ENCODE measurements at regions not wholly inside any gene's neighbourhood (a gene's known extent, or its start where the extent isn't known, plus 50 kb on each side); places are given as distances from the start of the nearest gene placed in this dataset.

DNA sequence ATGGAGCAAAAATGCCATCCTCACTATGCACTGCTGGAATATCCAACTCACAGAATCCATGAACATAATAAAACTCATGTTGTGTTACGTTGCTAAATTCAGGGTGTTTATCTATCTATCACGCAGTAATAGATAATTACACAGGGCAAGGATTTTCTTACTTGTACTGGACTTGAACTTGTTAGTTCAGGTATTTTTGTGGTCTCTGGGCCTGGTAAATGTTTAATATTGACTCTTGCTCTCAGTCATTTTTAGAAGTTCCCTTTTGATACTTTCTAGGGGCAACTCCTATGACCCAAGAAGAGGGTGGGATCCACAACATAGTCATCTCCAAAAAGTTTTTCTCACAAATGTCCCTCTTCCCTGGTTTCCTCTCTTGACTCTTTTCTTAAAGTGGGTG lies 522.4 kb upstream of the IGFBP7 start:
- Mint-ChIP-seq H3K9me3 (no peaks in the 10 kb centered on the region), H3K36me3 (ENCODE audit: low read depth) (no peaks in the 10 kb centered on the region), H3K4me3 (no peak overlapping the region), H3K4me1 (no peaks in the 10 kb centered on the region), H3K27ac (no peak overlapping the region), H3K27me3 (ENCODE audit: low read depth) (no peaks in the 10 kb centered on the region)
- TF ChIP-seq, protein P1, sequence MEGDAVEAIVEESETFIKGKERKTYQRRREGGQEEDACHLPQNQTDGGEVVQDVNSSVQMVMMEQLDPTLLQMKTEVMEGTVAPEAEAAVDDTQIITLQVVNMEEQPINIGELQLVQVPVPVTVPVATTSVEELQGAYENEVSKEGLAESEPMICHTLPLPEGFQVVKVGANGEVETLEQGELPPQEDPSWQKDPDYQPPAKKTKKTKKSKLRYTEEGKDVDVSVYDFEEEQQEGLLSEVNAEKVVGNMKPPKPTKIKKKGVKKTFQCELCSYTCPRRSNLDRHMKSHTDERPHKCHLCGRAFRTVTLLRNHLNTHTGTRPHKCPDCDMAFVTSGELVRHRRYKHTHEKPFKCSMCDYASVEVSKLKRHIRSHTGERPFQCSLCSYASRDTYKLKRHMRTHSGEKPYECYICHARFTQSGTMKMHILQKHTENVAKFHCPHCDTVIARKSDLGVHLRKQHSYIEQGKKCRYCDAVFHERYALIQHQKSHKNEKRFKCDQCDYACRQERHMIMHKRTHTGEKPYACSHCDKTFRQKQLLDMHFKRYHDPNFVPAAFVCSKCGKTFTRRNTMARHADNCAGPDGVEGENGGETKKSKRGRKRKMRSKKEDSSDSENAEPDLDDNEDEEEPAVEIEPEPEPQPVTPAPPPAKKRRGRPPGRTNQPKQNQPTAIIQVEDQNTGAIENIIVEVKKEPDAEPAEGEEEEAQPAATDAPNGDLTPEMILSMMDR (IDR thresholded peaks at IDR 0.05; ENCODE audit: unreplicated experiment in 3 of 3) = no peak

DNA sequence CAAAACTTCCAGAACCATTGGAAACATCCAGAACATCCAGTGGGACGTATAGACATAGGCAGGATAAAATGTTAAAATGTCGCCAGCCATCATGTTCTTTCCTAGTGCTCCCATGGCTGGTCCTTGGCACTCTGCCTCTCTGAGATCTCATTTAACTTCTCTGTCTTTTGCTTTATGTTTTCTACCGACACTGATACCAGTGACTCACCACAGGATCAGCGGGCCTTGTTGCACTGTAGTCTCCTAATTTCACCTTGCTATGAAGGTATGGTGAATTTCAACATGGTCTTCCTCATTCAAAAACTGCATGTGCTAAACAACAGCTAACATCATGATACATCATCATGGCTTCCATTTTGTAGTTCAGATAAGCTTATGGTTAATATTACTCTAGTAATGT lies 521.0 kb upstream of the IGFBP7 start:
- no peak overlapping the region for H3K27ac Mint-ChIP-seq
- no peaks in the 10 kb centered on the region for H3K27me3 Mint-ChIP-seq (ENCODE audit: low read depth)
- H3K4me1 Mint-ChIP-seq = no peaks in the 10 kb centered on the region
- TF ChIP-seq, protein P1 (IDR thresholded peaks at IDR 0.05; ENCODE audit: unreplicated experiment in 3 of 3) = no peak
- no peaks in the 10 kb centered on the region for H3K36me3 Mint-ChIP-seq (ENCODE audit: low read depth)
- no peak overlapping the region for H3K4me3 Mint-ChIP-seq
- H3K9me3 Mint-ChIP-seq = peaks cover 2% of the 10 kb centered on the region

DNA sequence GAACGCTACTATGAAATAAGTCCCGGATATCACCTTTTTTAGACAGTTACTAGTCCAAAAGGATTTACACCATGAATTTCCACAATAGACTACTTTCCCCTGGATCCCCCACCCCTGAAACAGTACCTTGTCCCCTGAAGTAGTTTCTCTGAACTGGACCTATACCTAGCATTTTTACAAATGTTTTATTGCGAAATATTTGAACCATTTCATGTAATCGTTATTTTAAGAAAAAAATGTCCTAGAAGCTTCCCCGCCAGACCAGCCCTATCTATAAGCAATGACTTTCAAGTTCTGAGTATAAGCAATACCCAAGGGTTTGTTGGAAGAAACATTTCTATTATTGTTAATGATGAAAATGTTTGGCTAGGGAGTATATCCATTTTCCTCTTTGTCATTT lies 517.8 kb upstream of the IGFBP7 start:
- TF ChIP-seq, protein P1 (IDR thresholded peaks at IDR 0.05; ENCODE audit: unreplicated experiment in 3 of 3) = no peak
- Mint-ChIP-seq H3K4me3 (no peak overlapping the region), H3K27me3 (ENCODE audit: low read depth) (no peaks in the 10 kb centered on the region), H3K27ac (no peak overlapping the region), H3K36me3 (ENCODE audit: low read depth) (peaks cover 3% of the 10 kb centered on the region), H3K9me3 (peaks cover 23% of the 10 kb centered on the region), H3K4me1 (no peaks in the 10 kb centered on the region)

DNA sequence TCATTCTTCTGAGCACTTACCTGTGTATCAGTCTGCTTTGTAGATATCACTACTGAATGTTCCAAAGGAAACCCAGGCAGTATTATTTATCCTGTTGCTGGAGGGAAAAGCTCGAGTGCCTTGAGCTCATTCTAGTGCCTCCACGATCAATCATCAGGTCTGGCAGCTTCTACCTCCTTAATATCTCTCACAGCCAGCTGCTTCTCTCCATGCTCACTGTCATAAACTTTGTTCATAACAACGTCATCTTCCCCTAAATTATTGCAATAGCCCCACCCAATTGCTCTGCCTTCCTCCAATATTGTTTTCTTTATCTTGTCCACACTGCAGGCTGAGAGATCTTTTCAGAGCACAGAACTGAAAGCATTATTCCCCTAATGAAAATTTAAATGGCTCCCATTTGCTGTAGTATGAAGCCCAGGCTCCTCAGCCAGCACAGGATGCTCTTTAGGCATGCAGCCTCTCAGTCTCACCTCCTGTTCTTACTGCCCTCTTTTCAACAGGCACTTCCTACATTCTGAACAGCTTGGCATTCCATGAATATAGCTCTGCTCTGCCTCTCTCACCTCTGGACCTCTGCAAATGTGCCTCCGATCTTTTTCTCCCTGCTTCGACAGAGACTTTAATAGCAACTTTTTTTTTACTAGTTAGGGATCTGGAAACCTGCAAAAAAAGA lies 504.2 kb upstream of the IGFBP7 start:
- H3K27me3 Mint-ChIP-seq (ENCODE audit: low read depth) = no peaks in the 10 kb centered on the region
- no peak overlapping the region for H3K4me3 Mint-ChIP-seq
- H3K4me1 Mint-ChIP-seq = no peaks in the 10 kb centered on the region
- H3K27ac Mint-ChIP-seq = peak overlapping the region in 1 of 3 experiments; percentile 1
- no peaks in the 10 kb centered on the region for H3K36me3 Mint-ChIP-seq (ENCODE audit: low read depth)
- H3K9me3 Mint-ChIP-seq = no peaks in the 10 kb centered on the region
- TF ChIP-seq, protein P1 (IDR thresholded peaks at IDR 0.05; ENCODE audit: unreplicated experiment in 3 of 3) = no peak

DNA sequence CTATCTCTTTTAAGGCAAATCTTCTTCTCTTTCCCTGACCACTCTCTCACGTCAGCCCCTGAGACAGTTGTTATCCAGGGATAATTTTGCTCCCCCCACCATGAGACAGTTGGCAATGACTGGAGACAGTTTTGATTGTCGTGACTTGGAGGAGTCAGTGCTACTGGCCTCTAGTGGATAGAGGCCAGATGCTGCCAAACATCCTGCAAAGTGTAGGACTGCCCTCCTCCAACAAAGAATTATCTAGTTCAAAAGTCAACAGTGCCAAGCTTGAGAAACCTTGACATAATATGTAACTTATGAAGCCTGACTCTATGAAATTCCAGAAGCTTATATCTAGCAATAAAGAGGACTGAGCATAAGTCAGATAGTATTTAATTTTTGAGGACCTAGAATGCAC lies 502.1 kb upstream of the IGFBP7 start:
- no peaks in the 10 kb centered on the region for H3K36me3 Mint-ChIP-seq (ENCODE audit: low read depth)
- H3K9me3 Mint-ChIP-seq = no peaks in the 10 kb centered on the region
- peaks cover 9% of the 10 kb centered on the region for H3K4me1 Mint-ChIP-seq
- H3K4me3 Mint-ChIP-seq = no peak overlapping the region
- peak overlapping the region in 2 of 3 experiments; percentile 63 to 73 for H3K27ac Mint-ChIP-seq
- no peaks in the 10 kb centered on the region for H3K27me3 Mint-ChIP-seq (ENCODE audit: low read depth)
- TF ChIP-seq, protein P1 (IDR thresholded peaks at IDR 0.05; ENCODE audit: unreplicated experiment in 3 of 3) = peak in 1 of 3 experiments; percentile 10

DNA sequence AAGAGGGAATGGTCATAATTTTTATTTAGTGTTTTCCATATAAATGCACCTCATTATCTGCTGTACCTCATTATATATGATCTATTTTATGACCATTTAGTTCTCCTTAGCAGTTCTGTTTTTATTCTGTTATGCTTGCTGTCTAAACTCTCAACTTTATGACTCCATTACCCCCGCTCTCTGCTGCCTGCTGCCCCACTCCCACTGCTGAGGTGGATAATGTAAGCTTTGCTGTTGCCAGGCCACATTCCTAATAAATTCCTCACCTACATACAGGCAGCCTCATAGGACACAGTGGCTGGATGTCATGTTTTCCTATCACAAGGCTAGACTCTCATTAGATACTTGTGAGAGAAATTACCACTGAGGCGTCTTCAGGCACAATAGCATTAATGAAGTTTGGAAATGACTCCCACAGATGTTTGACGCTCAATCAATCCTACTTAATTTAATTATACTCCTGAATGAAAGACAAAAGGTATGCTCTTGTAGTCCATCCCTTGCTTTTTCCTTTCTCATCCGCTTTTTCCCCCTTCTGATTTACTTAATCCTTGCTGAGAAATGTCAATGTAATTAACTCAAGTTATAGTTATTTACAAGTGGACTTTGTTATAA lies 497.5 kb upstream of the IGFBP7 start:
- no peak overlapping the region for H3K4me3 Mint-ChIP-seq
- peaks cover 28% of the 10 kb centered on the region for H3K4me1 Mint-ChIP-seq
- peak overlapping the region; percentile 60 to 87 (median 87) for H3K27ac Mint-ChIP-seq
- no peaks in the 10 kb centered on the region for H3K9me3 Mint-ChIP-seq
- TF ChIP-seq, protein P1 (IDR thresholded peaks at IDR 0.05; ENCODE audit: unreplicated experiment in 3 of 3) = no peak
- H3K36me3 Mint-ChIP-seq (ENCODE audit: low read depth) = no peaks in the 10 kb centered on the region
- no peaks in the 10 kb centered on the region for H3K27me3 Mint-ChIP-seq (ENCODE audit: low read depth)
